Psoas muscle (tissue), 7 donors: ENCODE measurements at regions not wholly inside any gene's neighbourhood (a gene's known extent, or its start where the extent isn't known, plus 50 kb on each side); places are given as distances from the start of the nearest gene placed in this dataset.

Source experiments
- ATAC-seq, 4 donors: fragments of 200-7000 bp; cut with Tn5 transposase; one replicate each; pipeline ENCODE4 v1.9.1; 2020; ENCODE audit warnings: moderate library complexity in 3 of 4, mild to moderate bottlenecking in 2 of 4
- DNase-seq, 2 donors: peaks; one replicate each; pipeline ENCODE4 v3.0.0-alpha.2; 2020
- H3K27ac ChIP-seq: fragments of 200-600 bp; one replicate; pipeline ENCODE4 v1.8.0; 2022
- H3K27me3 ChIP-seq, 3 donors: fragments of 200-600 bp in 1 of 3; one replicate each; pipeline versions ENCODE4 v1.6.1 to v1.8.0; 2013 to 2022; ENCODE audit warnings: low read length in 2 of 3, mild to moderate bottlenecking in 2 of 3, moderate library complexity in 1 of 3; ENCODE audit not compliant: insufficient read depth in 3 of 3
- H3K36me3 ChIP-seq, 2 donors: fragments of 200-600 bp in 1 of 2; one replicate each; pipeline versions ENCODE4 v1.6.1 to v1.8.0; 2013 to 2022; ENCODE audit warnings: low read depth in 1 of 2, mild to moderate bottlenecking in 1 of 2, moderate library complexity in 1 of 2; ENCODE audit not compliant: insufficient read depth in 1 of 2
- H3K4me1 ChIP-seq: fragments of 200-600 bp; one replicate; pipeline ENCODE4 v1.8.0; 2022
- H3K4me3 ChIP-seq: fragments of 200-600 bp; one replicate; pipeline ENCODE4 v1.8.0; 2022; ENCODE audit warnings: mild to moderate bottlenecking
- H3K9me3 ChIP-seq: fragments of 200-600 bp; one replicate; pipeline ENCODE4 v1.8.0; 2022
- WGBS, 3 donors: extraction: QIAGEN DNeasy Blood & Tissue Kit; methylation state at CpG; one replicate each; pipeline versions ENCODE4 v1.1.6 to v1.1.7; 2013; 5-methylcytosine and 5-hydroxymethylcytosine counted together
- intact Hi-C, 2 donors: fragments of 100-400 bp; cut with DNase I; formaldehyde crosslinking; loops; one replicate each; pipeline versions ENCODE4 v1.11.0 to v1.14.2; 2022
- TF ChIP-seq, protein P1 (sequence below): fragments of 200-600 bp; IDR thresholded peaks from one replicate; pipeline ENCODE4 v1.8.0; 2022; ENCODE audit warnings: antibody characterized with exemption
- donor health status: healthy with polysubstance abuse.
- donor health status: DM: no; HTN: no; CAD: no; lungs with moderate emphysema.
- donor health status: Bipolar disorder and iron deficiency.
- donor health status: healthy.
- donor health status: DM: yes; HTN: yes; CAD: no.
- donor health status: DM: no; HTN: no; CAD: no.
- donor health status: DM: yes; HTN: yes; CAD: no.

DNA sequence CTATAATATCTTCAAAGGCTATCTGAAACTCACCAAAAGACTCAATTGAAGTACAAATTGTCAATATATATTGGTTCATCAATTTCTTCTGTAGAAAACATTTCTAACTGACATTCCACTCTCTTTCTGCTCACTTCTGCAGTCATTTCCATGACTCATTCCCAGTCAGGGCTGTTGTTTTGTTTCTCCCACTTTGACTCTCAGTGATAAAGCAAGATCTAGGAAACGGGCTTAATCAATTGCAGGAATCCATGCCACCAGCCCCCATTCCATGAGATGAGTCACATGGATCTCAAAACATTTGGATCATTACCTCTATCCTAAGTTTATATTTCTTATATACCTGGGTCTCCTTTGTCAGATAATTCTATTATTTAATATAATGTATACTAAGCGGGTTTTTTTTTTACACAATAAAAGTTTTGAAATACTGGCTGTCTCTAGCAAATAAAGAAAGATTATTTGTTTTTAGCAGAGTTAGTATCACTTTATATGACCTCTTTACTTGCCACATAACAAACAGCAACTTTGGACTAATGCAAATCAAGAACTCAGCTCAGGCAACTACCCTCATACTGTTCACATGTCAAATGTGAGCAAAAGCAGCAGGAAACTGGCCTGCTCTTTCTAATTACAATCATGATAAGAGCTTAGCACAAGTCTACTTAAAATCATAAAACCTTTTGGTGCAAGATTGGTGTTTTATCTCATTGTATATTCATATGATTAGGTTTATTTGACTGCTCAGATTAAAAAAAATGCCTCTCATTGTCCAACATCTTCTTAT lies 251.1 kb upstream of the PIK3C3 start:
- TF ChIP-seq, protein P1, sequence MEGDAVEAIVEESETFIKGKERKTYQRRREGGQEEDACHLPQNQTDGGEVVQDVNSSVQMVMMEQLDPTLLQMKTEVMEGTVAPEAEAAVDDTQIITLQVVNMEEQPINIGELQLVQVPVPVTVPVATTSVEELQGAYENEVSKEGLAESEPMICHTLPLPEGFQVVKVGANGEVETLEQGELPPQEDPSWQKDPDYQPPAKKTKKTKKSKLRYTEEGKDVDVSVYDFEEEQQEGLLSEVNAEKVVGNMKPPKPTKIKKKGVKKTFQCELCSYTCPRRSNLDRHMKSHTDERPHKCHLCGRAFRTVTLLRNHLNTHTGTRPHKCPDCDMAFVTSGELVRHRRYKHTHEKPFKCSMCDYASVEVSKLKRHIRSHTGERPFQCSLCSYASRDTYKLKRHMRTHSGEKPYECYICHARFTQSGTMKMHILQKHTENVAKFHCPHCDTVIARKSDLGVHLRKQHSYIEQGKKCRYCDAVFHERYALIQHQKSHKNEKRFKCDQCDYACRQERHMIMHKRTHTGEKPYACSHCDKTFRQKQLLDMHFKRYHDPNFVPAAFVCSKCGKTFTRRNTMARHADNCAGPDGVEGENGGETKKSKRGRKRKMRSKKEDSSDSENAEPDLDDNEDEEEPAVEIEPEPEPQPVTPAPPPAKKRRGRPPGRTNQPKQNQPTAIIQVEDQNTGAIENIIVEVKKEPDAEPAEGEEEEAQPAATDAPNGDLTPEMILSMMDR: no peak
- H3K4me1 ChIP-seq: no peaks in the 10 kb centered on the region
- 77 to 80% (median 78%) methylated on average over 2 of the region's 2 CpGs for WGBS, 3 donors
- H3K27me3 ChIP-seq: no peaks in the 10 kb centered on the region
- intact Hi-C loops: no loop called here
- no peak for ATAC-seq
- no peak overlapping the region for H3K4me3 ChIP-seq
- no peaks in the 10 kb centered on the region for H3K36me3 ChIP-seq
- H3K9me3 ChIP-seq: no peaks in the 10 kb centered on the region
- no peak for DNase-seq
- no peak overlapping the region for H3K27ac ChIP-seq

DNA sequence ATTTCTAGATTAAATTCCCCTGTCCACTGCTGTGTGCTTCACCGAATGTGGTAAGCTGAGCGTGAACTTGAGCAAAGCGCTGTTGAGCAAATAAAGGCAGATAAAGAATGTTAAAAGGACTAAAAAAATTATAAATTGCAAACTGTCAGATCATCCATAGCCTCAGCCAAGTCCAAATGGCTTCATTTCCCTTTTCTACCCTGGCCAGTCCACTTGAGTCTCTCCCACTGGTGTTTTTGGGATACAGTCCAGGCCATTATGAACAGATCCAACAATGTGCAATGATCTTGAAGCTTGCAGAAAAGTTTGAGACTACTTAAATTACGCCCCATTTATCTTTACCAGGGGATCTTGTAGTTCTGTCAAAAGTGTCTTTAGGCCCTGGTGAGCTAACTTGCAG lies 254.6 kb upstream of the PIK3C3 start:
- no peak overlapping the region for H3K4me3 ChIP-seq
- WGBS, 3 donors: 68 to 85% (median 72%) methylated on average over 4 of the region's 4 CpGs
- no peak for ATAC-seq
- DNase-seq: no peak
- no peak overlapping the region for H3K27ac ChIP-seq
- intact Hi-C loops: no loop called here
- TF ChIP-seq, protein P1: no peak
- no peaks in the 10 kb centered on the region for H3K4me1 ChIP-seq
- no peaks in the 10 kb centered on the region for H3K36me3 ChIP-seq
- no peaks in the 10 kb centered on the region for H3K9me3 ChIP-seq
- no peaks in the 10 kb centered on the region for H3K27me3 ChIP-seq

DNA sequence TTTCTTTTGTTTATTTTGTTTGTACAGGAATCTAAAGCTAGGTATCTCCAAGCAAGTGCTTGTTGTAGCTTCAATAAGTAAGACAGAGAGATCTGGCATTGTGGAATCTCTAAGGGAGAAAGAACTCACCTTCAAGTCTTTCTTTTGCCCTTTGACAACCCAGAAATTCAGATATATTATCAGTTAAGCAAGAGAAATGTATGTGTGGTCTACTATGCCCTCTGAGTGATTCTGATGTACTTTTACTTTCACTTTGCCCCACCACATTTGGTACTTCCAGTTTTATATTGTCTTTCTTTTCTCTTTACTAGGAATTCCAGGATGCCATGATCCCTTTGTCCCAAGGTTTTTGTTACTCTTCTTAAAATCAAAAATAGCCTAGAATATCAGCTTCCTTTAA lies 259.6 kb upstream of the PIK3C3 start:
- DNase-seq (no peak), ATAC-seq (no peak)
- Histone ChIP-seq H3K4me1 (no peaks in the 10 kb centered on the region), H3K27ac (no peak overlapping the region), H3K27me3 (no peaks in the 10 kb centered on the region), H3K9me3 (no peaks in the 10 kb centered on the region), H3K36me3 (no peaks in the 10 kb centered on the region), H3K4me3 (no peak overlapping the region)
- intact Hi-C loops: no loop called here
- TF ChIP-seq, protein P1: no peak

DNA sequence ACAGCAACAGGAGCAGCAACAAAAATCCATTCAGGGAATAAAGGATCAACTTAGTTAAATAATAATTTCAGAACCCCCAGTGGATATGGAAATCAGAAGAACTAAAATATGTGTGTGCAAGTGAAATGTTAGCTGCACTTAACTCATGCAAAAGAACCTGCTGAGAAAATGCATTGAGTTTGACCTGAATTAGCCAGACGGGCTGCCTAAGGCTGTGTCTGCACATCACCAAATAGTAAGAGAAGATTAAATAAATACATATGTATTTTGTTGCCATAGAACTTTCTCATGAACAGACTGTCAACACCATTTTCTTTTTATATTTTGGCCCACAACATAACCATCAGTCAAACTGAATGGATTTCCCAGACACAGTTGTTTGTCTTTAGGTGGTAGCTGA lies 262.0 kb upstream of the PIK3C3 start:
- Histone ChIP-seq H3K36me3 (no peaks in the 10 kb centered on the region), H3K9me3 (no peaks in the 10 kb centered on the region), H3K4me1 (no peaks in the 10 kb centered on the region), H3K27ac (no peak overlapping the region), H3K4me3 (no peak overlapping the region), H3K27me3 (no peaks in the 10 kb centered on the region)
- WGBS, 3 donors: 54 to 63% (median 63%) methylated on average over 1 of the region's 1 CpG
- intact Hi-C loops: no loop called here
- DNase-seq (no peak), ATAC-seq (no peak)
- TF ChIP-seq, protein P1: no peak
